ENCODE measurements at regions not wholly inside any gene's neighbourhood (a gene's known extent, or its start where the extent isn't known, plus 50 kb on each side); places are given as distances from the start of the nearest gene placed in this dataset.

GRCh38 chr20:47427067-47427466 lies 70.6 kb upstream of the ZMYND8 start:
- TF ChIP-seq CTCF (IDR thresholded peaks at IDR 0.05; ENCODE audit: low read length) (no peak), EZH2 (optimal IDR thresholded peaks at IDR 0.05; ENCODE audit: low read depth, low read length) (no peak), EZH2phosphoT487 (IDR thresholded peaks at IDR 0.05; ENCODE audit: low read length) (no peak)
